HL-60 (cell line): ENCODE measurements at regions not wholly inside any gene's neighbourhood (a gene's known extent, or its start where the extent isn't known, plus 50 kb on each side); places are given as distances from the start of the nearest gene placed in this dataset.

Experiments used
- DNase-seq, 2 experiments: peaks; one replicate each; pipeline ENCODE4 v3.0.0-alpha.2; 2010 to 2020; ENCODE audit warnings: low read depth in 1 of 2, low spot score in 1 of 2
- H3K27ac ChIP-seq: fragments of 250-450 bp; sonication (Bioruptor Pico); replicated peaks from 2 replicates; pipeline ENCODE4 v1.5.1; 2020; ENCODE audit warnings: mild to moderate bottlenecking, moderate library complexity
- H3K27me3 ChIP-seq: fragments of 250-450 bp; sonication (Bioruptor Pico); 2 replicates; pipeline ENCODE4 v1.5.1; 2021; ENCODE audit warnings: mild to moderate bottlenecking, moderate library complexity; ENCODE audit not compliant: insufficient read depth, poor library complexity, severe bottlenecking
- H3K4me3 ChIP-seq: replicated peaks from 2 replicates; pipeline ENCODE4 v1.5.1; 2011; ENCODE audit warnings: mild to moderate bottlenecking, control low read depth, low read length; ENCODE audit not compliant: insufficient read depth
- GABPA ChIP-seq: IDR thresholded peaks from 2 replicates; pipeline ENCODE4 v1.6.1; 2012; ENCODE audit warnings: low read depth
- POLR2AphosphoS5 ChIP-seq: IDR thresholded peaks from 2 replicates; pipeline ENCODE4 v1.6.1; 2012; ENCODE audit warnings: low read depth
- SPI1 ChIP-seq: IDR thresholded peaks from 2 replicates; pipeline ENCODE4 v1.6.1; 2012; ENCODE audit warnings: low read depth, mild to moderate bottlenecking, borderline replicate concordance
- TF ChIP-seq, protein P1 (sequence below): IDR thresholded peaks from one replicate; pipeline ENCODE4 v1.5.1; 2011; ENCODE audit warnings: low read length, control low read depth, inconsistent platforms; ENCODE audit not compliant: insufficient read depth
- TF ChIP-seq, protein P2 (sequence below): IDR thresholded peaks from 2 replicates; pipeline ENCODE4 v1.6.1; 2012; ENCODE audit warnings: low read depth; ENCODE audit not compliant: insufficient replicate concordance

DNA sequence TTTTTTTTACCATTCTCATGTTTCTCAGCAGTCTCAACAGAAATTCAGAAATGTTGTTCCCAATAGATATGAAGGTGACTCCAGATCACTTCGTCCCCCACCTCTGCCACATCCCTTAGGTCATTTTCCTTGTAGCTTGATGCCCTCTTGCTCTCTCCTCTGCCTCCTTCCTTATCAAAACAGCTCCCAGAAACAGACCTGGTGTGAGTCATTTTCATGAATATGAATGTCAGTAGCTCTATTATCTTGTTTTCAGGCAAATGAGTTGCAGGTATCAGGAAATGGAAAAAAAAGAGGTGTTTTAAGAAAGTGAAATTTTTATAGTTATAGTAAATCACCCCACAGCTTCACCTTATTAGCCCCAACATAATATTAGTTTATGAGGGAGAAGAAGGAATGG lies 539.3 kb downstream of the SUCLA2 start:
- no peak for DNase-seq
- TF ChIP-seq POLR2AphosphoS5 (no peak), GABPA (no peak), SPI1 (no peak)
- TF ChIP-seq, protein P1, sequence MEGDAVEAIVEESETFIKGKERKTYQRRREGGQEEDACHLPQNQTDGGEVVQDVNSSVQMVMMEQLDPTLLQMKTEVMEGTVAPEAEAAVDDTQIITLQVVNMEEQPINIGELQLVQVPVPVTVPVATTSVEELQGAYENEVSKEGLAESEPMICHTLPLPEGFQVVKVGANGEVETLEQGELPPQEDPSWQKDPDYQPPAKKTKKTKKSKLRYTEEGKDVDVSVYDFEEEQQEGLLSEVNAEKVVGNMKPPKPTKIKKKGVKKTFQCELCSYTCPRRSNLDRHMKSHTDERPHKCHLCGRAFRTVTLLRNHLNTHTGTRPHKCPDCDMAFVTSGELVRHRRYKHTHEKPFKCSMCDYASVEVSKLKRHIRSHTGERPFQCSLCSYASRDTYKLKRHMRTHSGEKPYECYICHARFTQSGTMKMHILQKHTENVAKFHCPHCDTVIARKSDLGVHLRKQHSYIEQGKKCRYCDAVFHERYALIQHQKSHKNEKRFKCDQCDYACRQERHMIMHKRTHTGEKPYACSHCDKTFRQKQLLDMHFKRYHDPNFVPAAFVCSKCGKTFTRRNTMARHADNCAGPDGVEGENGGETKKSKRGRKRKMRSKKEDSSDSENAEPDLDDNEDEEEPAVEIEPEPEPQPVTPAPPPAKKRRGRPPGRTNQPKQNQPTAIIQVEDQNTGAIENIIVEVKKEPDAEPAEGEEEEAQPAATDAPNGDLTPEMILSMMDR: no peak
- TF ChIP-seq, protein P2, sequence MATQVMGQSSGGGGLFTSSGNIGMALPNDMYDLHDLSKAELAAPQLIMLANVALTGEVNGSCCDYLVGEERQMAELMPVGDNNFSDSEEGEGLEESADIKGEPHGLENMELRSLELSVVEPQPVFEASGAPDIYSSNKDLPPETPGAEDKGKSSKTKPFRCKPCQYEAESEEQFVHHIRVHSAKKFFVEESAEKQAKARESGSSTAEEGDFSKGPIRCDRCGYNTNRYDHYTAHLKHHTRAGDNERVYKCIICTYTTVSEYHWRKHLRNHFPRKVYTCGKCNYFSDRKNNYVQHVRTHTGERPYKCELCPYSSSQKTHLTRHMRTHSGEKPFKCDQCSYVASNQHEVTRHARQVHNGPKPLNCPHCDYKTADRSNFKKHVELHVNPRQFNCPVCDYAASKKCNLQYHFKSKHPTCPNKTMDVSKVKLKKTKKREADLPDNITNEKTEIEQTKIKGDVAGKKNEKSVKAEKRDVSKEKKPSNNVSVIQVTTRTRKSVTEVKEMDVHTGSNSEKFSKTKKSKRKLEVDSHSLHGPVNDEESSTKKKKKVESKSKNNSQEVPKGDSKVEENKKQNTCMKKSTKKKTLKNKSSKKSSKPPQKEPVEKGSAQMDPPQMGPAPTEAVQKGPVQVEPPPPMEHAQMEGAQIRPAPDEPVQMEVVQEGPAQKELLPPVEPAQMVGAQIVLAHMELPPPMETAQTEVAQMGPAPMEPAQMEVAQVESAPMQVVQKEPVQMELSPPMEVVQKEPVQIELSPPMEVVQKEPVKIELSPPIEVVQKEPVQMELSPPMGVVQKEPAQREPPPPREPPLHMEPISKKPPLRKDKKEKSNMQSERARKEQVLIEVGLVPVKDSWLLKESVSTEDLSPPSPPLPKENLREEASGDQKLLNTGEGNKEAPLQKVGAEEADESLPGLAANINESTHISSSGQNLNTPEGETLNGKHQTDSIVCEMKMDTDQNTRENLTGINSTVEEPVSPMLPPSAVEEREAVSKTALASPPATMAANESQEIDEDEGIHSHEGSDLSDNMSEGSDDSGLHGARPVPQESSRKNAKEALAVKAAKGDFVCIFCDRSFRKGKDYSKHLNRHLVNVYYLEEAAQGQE: no peak
- Histone ChIP-seq H3K27me3 (no peaks in the 10 kb centered on the region), H3K27ac (no peak overlapping the region), H3K4me3 (no peak overlapping the region)

DNA sequence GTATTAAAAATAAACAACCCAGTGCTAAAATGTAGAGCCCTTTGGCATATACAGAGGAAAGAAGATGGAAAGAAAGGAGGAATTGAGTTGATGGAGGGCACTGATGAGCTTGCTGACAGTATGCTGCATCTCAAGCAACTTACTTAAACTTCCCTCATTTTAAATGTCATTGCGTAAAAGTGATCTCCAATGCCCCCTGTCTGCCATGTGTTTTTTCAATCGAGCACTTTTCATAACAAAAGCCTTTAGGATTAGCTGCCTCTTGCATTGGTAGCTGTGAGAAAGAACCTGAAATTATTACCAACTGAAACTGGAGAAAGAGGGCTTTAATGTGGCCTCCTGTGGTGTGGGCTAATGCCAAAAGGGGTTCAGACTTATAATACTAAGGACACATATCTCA lies 541.6 kb downstream of the SUCLA2 start:
- TF ChIP-seq, protein P2: no peak
- no peak for TF ChIP-seq GABPA
- TF ChIP-seq, protein P1: peak; percentile 3
- TF ChIP-seq SPI1: no peak
- no peak for TF ChIP-seq POLR2AphosphoS5
- DNase-seq: no peak
- Histone ChIP-seq H3K27ac (no peak overlapping the region), H3K4me3 (no peak overlapping the region), H3K27me3 (no peaks in the 10 kb centered on the region)

DNA sequence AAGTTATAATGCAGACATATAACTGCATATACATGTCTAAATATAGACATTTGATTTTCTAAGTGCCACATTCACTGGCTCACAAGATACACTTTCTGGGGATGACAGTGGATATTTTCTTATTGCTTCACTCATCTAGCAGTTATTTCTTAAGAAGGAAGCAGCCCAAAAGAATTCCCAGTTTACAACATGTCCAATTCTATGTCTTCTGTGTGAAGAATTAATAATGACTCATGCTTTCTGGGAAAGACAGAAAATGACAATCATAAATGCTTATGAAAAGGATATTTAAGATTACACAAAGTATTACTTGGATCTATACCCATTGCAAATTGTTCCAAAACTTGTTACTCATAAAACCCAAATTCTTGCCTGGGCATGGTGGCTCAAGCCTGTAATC lies 543.4 kb downstream of the SUCLA2 start:
- no peaks in the 10 kb centered on the region for H3K27me3 ChIP-seq
- H3K27ac ChIP-seq: no peak overlapping the region
- TF ChIP-seq SPI1: no peak
- no peak for TF ChIP-seq POLR2AphosphoS5
- TF ChIP-seq, protein P1: no peak
- no peak for TF ChIP-seq GABPA
- TF ChIP-seq, protein P2: no peak
- no peak for DNase-seq
- H3K4me3 ChIP-seq: no peak overlapping the region
